ENCODE measurements at regions not wholly inside any gene's neighbourhood (a gene's known extent, or its start where the extent isn't known, plus 50 kb on each side); places are given as distances from the start of the nearest gene placed in this dataset.

DNA sequence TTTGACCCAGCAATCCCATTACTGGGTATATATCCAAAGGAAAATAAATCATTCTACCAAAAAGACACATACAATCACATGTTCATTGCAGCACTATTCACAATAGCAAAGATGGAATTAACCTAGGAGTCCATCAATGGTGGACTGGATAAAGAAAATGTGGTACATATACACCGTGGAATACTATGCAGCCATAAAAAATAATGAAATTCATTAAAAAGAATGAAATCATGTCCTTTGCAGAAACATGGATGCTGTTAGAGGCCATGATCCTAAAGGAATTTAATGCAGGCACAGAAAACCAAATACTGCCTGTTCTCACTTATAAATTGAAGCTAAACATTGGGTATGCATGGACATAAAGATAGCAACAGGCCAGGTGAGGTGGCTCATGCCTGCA, 61.9 kb upstream of the BMP6 start:
- H3K27ac ChIP-seq = no peak overlapping the region
- no peak overlapping the region for H3K4me3 ChIP-seq (ENCODE audit: low read depth, low read length)
- no peaks in the 10 kb centered on the region for H3K36me3 ChIP-seq (replicated peaks)
- TF ChIP-seq, protein P1, sequence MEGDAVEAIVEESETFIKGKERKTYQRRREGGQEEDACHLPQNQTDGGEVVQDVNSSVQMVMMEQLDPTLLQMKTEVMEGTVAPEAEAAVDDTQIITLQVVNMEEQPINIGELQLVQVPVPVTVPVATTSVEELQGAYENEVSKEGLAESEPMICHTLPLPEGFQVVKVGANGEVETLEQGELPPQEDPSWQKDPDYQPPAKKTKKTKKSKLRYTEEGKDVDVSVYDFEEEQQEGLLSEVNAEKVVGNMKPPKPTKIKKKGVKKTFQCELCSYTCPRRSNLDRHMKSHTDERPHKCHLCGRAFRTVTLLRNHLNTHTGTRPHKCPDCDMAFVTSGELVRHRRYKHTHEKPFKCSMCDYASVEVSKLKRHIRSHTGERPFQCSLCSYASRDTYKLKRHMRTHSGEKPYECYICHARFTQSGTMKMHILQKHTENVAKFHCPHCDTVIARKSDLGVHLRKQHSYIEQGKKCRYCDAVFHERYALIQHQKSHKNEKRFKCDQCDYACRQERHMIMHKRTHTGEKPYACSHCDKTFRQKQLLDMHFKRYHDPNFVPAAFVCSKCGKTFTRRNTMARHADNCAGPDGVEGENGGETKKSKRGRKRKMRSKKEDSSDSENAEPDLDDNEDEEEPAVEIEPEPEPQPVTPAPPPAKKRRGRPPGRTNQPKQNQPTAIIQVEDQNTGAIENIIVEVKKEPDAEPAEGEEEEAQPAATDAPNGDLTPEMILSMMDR (IDR thresholded peaks at IDR 0.05; ENCODE audit: low read depth, low read length, missing control alignments) = no peak
- no peaks in the 10 kb centered on the region for H3K27me3 ChIP-seq (replicated peaks)
- no peak for DNase-seq
- in situ Hi-C loops (cut with HindIII; ENCODE audit: low pct_ligation_motif_present, low sequenced_read_pairs) = no loop called here

DNA sequence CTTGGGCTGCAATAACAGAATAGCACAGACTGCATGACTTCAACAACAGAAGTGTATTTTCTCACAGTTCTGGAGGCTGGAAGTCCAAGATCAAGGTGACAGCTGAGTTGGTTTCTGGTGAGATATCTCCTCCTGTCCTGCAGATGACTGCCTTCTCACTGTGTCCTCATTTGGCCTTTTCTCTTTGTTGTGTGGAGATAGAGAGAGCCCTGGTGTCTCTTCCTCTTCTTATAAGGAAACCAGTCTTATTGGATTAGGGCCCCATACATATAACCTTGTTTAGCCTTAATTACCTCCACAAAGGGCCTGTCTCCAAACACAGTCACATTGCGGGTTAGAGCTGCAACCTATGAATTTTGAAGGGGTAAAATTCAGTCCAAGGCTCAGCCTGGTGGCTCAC, 57.0 kb upstream of the BMP6 start:
- DNase-seq = no peak
- Histone ChIP-seq H3K4me3 (ENCODE audit: low read depth, low read length) (no peak overlapping the region), H3K36me3 (replicated peaks) (no peaks in the 10 kb centered on the region), H3K27ac (no peak overlapping the region), H3K27me3 (replicated peaks) (no peaks in the 10 kb centered on the region)
- in situ Hi-C loops (cut with HindIII; ENCODE audit: low pct_ligation_motif_present, low sequenced_read_pairs) = no loop called here
- TF ChIP-seq, protein P1 (IDR thresholded peaks at IDR 0.05; ENCODE audit: low read depth, low read length, missing control alignments) = no peak

DNA sequence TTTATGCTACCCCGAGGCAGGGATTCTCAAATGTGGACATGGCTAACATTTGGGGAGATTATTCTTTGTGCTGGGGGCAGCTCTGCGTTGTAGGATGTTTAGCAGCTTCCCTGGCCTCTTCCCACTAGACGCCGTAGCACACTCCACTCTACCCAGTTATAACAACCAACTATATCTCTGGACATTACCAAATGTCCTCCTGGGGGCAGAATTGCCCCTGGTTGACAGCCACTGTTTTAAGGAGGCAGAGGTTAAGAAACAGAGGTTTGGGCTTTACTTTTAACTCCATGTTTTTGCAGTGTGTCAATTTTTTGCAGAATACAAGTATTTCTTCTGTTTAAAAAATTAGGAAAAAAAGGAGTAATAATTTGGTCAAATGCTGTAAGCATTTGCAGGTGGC, 56.2 kb upstream of the BMP6 start:
- no peaks in the 10 kb centered on the region for H3K27me3 ChIP-seq (replicated peaks)
- no peak overlapping the region for H3K27ac ChIP-seq
- no peak overlapping the region for H3K4me3 ChIP-seq (ENCODE audit: low read depth, low read length)
- TF ChIP-seq, protein P1 (IDR thresholded peaks at IDR 0.05; ENCODE audit: low read depth, low read length, missing control alignments) = peak; percentile 21
- no peak for DNase-seq
- in situ Hi-C loops (cut with HindIII; ENCODE audit: low pct_ligation_motif_present, low sequenced_read_pairs) = no loop called here
- no peaks in the 10 kb centered on the region for H3K36me3 ChIP-seq (replicated peaks)

DNA sequence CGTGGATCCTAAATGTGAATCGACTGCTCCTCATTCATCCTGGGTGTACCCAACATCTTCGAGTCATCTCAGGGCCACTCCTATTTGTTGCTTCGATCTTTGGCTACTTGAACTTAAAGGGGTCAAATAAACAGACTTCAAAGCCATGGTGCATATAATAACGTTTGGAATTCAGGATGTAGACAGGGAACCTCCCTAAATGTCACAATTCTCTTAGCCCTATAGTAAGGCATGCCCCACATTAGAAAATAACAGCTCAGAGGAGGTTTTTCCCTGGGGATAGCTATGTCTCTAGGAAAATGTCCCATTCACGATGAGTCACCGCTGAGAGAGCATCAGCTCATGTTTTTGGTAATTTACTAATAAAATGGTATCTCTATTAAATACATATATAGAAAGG, 54.8 kb upstream of the BMP6 start:
- DNase-seq = peak; percentile 57
- H3K27me3 ChIP-seq (replicated peaks) = no peaks in the 10 kb centered on the region
- no peaks in the 10 kb centered on the region for H3K36me3 ChIP-seq (replicated peaks)
- TF ChIP-seq, protein P1 (IDR thresholded peaks at IDR 0.05; ENCODE audit: low read depth, low read length, missing control alignments) = no peak
- H3K27ac ChIP-seq = peak overlapping the region; percentile 59
- no peak overlapping the region for H3K4me3 ChIP-seq (ENCODE audit: low read depth, low read length)
- in situ Hi-C loops (cut with HindIII; ENCODE audit: low pct_ligation_motif_present, low sequenced_read_pairs) = no loop called here

DNA sequence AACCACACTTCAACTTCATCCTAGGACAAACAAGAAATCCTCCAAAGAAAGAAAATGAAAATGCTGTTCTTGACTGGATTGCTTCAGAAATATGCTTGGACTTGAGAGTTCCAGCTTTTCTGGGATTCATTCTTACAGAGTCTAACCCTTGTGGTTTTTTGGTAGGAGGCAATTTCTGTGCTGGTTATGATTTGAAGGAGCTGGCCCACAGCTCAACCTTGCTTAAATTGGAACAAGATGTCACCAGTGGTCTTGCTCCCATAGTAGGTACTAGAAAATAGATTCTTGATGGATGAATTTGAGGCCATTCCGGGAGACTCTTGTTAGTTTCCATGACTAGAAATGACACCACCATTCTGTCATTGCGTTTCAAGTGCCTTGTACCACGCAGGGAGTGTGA, 54.3 kb upstream of the BMP6 start:
- H3K4me3 ChIP-seq (ENCODE audit: low read depth, low read length) = no peak overlapping the region
- H3K36me3 ChIP-seq (replicated peaks) = no peaks in the 10 kb centered on the region
- in situ Hi-C loops (cut with HindIII; ENCODE audit: low pct_ligation_motif_present, low sequenced_read_pairs) = no loop called here
- no peaks in the 10 kb centered on the region for H3K27me3 ChIP-seq (replicated peaks)
- TF ChIP-seq, protein P1 (IDR thresholded peaks at IDR 0.05; ENCODE audit: low read depth, low read length, missing control alignments) = no peak
- peak overlapping the region; percentile 59 for H3K27ac ChIP-seq
- peak; percentile 11 for DNase-seq
